HG02938 (cell line): ENCODE measurements at regions not wholly inside any gene's neighbourhood (a gene's known extent, or its start where the extent isn't known, plus 50 kb on each side); places are given as distances from the start of the nearest gene placed in this dataset.

Experiments used
- ATAC-seq: cut with Tn5 transposase; IDR thresholded peaks from one replicate; pipeline ENCODE4 v1.9.1; 2021; ENCODE audit warnings: mild to moderate bottlenecking, moderate library complexity; ENCODE audit not compliant: unreplicated experiment

GRCh38 chr6:132244744-132245143, 156.5 kb downstream of the MOXD1 start:
- ATAC-seq: no peak

- ATAC-seq: no peak
Observed at GRCh38 chr6:132236744-132237143, 164.5 kb downstream of the MOXD1 start.

DNA sequence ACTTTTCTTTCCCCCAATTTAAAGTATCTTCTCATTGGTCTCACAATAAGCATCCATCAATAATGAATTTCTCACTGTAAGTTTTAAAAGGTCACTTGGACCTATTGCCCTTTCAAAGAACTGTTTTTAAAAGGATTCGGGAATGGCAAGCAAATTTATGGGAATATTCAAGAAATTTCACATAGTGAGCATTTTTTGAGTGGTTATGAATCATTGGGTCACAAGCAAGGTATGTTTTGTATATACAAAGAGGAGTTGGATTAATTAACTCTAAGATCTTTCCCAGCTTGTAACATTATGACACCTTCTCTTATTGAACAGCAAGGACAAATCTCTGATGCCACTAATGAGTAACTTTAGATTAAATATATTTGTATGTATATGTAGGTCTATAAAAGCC, 165.0 kb downstream of the MOXD1 start:
- no peak for ATAC-seq

GRCh38 chr6:132235596-132236280, 165.5 kb downstream of the MOXD1 start:
- no peak for ATAC-seq

DNA sequence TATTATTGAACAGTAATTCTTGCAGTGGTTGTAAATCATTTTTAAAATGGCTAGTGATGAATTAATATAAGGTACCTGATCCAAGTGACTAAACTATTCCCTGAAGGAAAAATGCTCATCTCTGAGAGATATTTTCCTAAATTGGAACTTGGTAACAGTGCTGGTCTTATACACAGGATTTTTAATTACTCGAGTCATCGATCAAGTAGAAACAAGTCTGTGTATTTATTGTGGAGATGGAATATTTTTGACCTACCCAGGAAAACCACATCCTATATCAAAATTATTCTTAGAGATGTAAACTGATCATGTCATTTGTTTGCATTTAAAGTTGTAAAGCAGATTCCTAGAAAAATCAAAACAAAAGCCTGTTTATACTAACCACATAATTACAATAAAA, 166.9 kb downstream of the MOXD1 start:
- ATAC-seq: no peak

GRCh38 chr6:132231121-132231884, 170.0 kb downstream of the MOXD1 start:
- ATAC-seq: no peak

GRCh38 chr6:132228894-132229293, 172.4 kb downstream of the MOXD1 start:
- ATAC-seq: no peak

- ATAC-seq: no peak
Observed at GRCh38 chr6:132227904-132228303, 173.4 kb downstream of the MOXD1 start.

DNA sequence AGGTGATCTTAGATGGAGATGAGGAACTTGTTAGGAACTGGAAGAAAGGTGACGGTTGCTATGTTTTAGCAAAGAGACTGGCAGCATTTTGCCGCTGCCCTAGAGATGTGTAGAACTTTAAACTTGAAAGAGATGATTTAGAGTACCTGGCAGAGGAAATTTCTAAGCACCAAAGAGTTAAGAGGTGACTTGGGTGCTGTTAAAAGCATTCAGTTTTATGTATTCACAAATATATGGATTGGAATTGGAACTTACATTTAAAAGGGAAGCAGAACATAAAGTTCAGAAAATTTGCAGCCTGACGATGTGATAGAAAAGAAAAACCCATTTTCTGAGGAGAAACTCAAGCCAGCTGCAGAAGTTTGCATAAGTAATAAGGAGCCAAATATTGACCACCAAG, 176.3 kb downstream of the MOXD1 start:
- ATAC-seq: no peak

- ATAC-seq: no peak
Observed at GRCh38 chr6:132220800-132221199, 180.5 kb downstream of the MOXD1 start.

DNA sequence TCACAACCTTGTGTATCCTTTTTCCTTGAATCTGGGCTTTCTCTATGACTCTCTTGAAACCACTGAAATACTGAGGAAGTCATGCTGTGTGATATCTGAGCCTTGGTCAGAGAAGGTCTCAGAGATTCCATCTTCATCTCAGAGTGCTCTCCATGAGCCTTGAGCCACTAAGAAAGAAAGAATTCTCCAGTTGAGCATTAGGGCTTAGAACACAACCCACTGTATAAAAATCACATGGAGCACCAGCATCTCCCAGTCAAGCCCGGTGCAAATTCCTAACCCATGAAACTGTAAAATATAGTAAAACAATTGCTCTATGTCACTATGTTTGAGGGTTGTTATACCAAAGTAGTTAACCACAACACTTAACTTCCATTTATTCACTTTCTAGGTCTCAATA, 181.4 kb downstream of the MOXD1 start:
- no peak for ATAC-seq

DNA sequence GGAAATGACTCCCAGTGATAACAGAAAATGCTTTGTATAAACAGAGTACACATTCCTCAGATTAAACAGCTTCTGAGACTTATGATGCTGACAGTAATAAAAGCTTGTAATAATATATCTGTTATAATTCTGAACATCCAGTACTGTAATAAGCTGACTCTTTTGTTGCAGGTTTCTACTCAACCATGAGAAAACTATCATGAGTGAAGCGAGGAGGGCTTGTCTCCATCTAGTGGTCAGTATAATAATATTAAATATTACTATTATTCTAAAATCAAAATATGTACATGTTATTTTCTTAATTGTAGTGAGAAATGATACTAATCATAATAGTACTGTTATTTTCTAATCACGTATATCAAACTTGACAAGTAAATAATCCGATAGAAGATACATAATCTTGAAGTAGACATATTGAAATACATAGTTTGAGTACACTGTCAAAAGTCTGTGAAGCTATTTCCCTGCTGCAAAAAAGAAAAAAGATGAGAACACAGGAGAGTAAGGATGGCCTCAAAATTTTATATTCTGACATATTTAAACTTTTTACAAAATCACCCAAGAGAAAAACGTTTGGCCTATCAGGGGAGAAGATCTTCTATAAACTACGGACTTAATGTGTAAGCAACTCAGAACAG, 183.1 kb downstream of the MOXD1 start:
- no peak for ATAC-seq

GRCh38 chr6:132215805-132216204, 185.5 kb downstream of the MOXD1 start:
- ATAC-seq: no peak

DNA sequence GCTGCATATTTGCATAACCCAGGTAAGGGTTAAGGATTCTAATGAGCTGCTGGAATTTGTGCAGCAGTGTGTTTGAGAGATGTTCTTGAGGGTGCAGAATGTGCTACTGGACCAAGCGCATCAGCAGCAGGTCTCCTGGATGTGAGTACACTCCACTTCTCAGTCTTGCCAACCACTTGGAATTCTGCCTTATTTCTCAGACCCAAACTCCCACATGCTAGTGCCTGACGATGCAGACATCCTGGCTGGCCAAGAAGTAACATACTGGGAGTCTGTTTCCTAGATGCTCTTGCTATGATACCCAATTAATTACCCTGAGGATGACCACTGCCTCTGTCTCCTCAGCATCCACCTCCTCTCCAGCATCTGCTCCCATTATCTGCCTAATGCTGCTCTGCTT, 186.6 kb downstream of the MOXD1 start:
- no peak for ATAC-seq

DNA sequence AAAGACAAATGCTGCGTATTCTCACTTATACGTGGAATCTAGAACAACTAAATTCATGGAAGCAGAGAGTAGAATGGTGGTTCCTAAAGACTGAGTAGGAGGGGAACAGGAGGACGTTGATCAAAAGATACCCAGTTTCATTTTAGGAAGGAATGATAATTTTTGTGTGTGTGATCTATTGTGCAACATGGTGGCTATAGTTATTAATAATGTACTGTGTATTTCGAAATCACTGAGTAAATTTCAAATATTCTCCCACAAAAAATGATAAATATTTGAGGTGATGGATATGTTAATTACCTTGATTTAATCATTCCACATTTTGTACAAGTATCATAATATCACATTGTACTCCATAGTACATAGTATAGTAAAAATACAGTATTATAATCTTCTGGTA, 187.5 kb downstream of the MOXD1 start:
- no peak for ATAC-seq

DNA sequence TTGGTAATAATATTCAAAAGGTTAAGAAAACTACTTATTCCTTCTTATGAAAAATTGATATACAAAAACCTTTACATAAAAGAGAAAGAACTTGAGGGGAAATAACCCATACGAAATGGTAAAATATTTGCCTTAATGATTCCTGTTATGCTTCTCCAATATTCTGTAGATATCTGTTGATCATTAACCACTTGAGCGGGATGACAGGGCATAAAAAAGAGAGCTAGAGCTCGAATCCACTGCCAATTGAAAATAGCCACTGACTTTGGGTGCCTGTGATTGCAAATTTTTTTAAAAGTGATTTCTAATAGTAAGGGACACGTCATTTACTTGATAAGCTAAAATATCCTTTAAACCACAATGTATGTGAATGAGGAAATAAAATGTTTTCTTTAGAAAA, 188.1 kb downstream of the MOXD1 start:
- ATAC-seq: no peak

- ATAC-seq: no peak
Observed at GRCh38 chr6:132210886-132211563, 190.2 kb downstream of the MOXD1 start.

GRCh38 chr6:132209351-132209750, 191.9 kb downstream of the MOXD1 start:
- no peak for ATAC-seq

DNA sequence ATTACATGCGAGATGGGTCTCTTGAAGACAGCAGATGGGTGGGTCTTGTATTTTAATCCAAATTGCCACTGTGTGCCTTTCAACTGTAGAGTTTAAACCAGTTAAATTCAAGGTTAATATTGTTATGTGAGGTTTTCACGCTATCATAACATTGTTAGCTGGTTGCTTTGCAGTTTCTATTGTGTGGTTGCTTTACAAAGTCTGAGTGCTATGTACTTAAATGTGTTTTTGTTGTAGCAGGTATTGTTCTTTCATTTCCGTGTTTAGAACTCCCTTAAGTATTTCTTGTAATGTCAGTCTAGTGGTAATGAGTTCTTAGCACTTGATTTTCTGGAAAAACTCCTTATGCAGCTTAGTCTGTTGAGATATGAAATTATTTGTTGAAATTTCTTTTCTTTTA, 193.3 kb downstream of the MOXD1 start:
- no peak for ATAC-seq

DNA sequence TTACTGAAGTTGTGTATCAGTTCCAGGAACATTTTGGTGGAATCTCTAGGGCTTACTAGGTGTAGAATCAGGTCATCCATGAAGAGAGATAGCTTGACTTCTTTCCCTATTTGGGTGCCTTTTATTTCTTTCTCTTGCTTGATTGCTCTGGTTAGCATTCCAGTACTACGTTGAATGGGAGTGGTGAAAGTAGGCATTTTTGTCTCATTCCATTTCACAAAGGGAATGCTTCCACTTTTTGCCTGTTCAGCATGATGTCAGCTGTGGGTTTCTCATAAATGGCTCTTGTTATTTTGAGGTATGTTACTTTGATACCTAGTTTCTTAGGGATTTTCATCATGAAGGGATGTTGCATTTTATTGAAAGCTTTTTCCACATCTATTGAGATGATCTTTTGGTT, 195.3 kb downstream of the MOXD1 start:
- no peak for ATAC-seq

- ATAC-seq: no peak
Observed at GRCh38 chr6:132204591-132204990, 196.7 kb downstream of the MOXD1 start.

- ATAC-seq: no peak
Observed at GRCh38 chr6:132202574-132202973, 198.7 kb downstream of the MOXD1 start.
